ENCODE measurements at regions not wholly inside any gene's neighbourhood (a gene's known extent, or its start where the extent isn't known, plus 50 kb on each side); places are given as distances from the start of the nearest gene placed in this dataset.
A peak's percentile ranks its signal among the peaks of the same experiment; 100 is the strongest.
"Not testable (repeated sequence)": the region's sequence is repeated elsewhere in the genome, so short reads cannot be mapped to it uniquely, and the experiment has no call there.

- DNase-seq (ENCODE audit: low read depth, low spot score): no peak
These were observed 61.5 kb downstream of the RPUSD4 start for GRCh38 chr11:126149759-126150625.

GRCh38 chr11:126148317-126148716, 63.1 kb downstream of the RPUSD4 start:
- DNase-seq (ENCODE audit: low read depth, low spot score): no peak

- DNase-seq (ENCODE audit: low read depth, low spot score): peak; percentile 65
These were observed 64.0 kb downstream of the RPUSD4 start for GRCh38 chr11:126147208-126148111.

GRCh38 chr11:126146454-126147192, 64.8 kb downstream of the RPUSD4 start:
- DNase-seq (ENCODE audit: low read depth, low spot score): peak; percentile 68

- DNase-seq (ENCODE audit: low read depth, low spot score): no peak
These were observed 65.5 kb downstream of the RPUSD4 start for GRCh38 chr11:126145954-126146353.

GRCh38 chr11:126143491-126143890, 68.0 kb downstream of the RPUSD4 start:
- DNase-seq (ENCODE audit: low read depth, low spot score): not testable (repeated sequence)

- DNase-seq (ENCODE audit: low read depth, low spot score): no peak
These were observed 70.5 kb downstream of the RPUSD4 start for GRCh38 chr11:126140926-126141280.

- DNase-seq (ENCODE audit: low read depth, low spot score): no peak
These were observed 71.1 kb downstream of the RPUSD4 start for GRCh38 chr11:126140201-126140925.

- peak; percentile 31 for DNase-seq (ENCODE audit: low read depth, low spot score)
These were observed 72.0 kb downstream of the RPUSD4 start for GRCh38 chr11:126139111-126140091.

- DNase-seq (ENCODE audit: low read depth, low spot score): no peak
These were observed 72.8 kb downstream of the RPUSD4 start for GRCh38 chr11:126138636-126139035.

GRCh38 chr11:126137136-126137535, 74.3 kb downstream of the RPUSD4 start:
- DNase-seq (ENCODE audit: low read depth, low spot score): peak; percentile 79

GRCh38 chr11:126136507-126136906, 73.8 kb upstream of the CDON start:
- peak; percentile 84 for DNase-seq (ENCODE audit: low read depth, low spot score)

- no peak for DNase-seq (ENCODE audit: low read depth, low spot score)
These were observed 72.8 kb upstream of the CDON start for GRCh38 chr11:126135235-126136176.

GRCh38 chr11:126134461-126135155, 71.9 kb upstream of the CDON start:
- DNase-seq (ENCODE audit: low read depth, low spot score): no peak

GRCh38 chr11:126133901-126134300, 71.2 kb upstream of the CDON start:
- DNase-seq (ENCODE audit: low read depth, low spot score): peak; percentile 29

GRCh38 chr11:126132319-126132718, 69.7 kb upstream of the CDON start:
- DNase-seq (ENCODE audit: low read depth, low spot score): peak; percentile 62

- DNase-seq (ENCODE audit: low read depth, low spot score): not testable (repeated sequence)
These were observed 68.1 kb upstream of the CDON start for GRCh38 chr11:126130781-126131180.

Measured in ELF-1 (cell line).